SU-DHL-6 (cell line): ENCODE measurements at regions not wholly inside any gene's neighbourhood (a gene's known extent, or its start where the extent isn't known, plus 50 kb on each side); places are given as distances from the start of the nearest gene placed in this dataset.

Experiments used
- H2AFZ ChIP-seq: fragments of 200-600 bp; sonication (generic); 2 replicates; pipeline ENCODE4 v1.6.1; 2014; ENCODE audit warnings: low read depth, mild to moderate bottlenecking, moderate library complexity, mixed read lengths, antibody characterized with exemption, low read length; ENCODE audit not compliant: severe bottlenecking
- H3F3A ChIP-seq: fragments of 200-600 bp; shearing (Covaris generic); 2 replicates; pipeline ENCODE4 v1.6.0; 2016; ENCODE audit warnings: antibody characterized with exemption, mild to moderate bottlenecking; ENCODE audit not compliant: insufficient read depth
- H3K27ac ChIP-seq: fragments of 200-600 bp; sonication (generic); 2 replicates; pipeline ENCODE4 v1.5.1; 2016; ENCODE audit warnings: low read depth, mild to moderate bottlenecking, low read length, moderate library complexity, mixed read lengths
- H3K27me3 ChIP-seq: fragments of 200-600 bp; sonication (generic), shearing (Covaris generic); 2 replicates; pipeline ENCODE4 v1.6.0; 2014; ENCODE audit warnings: mild to moderate bottlenecking, low read length
- H3K36me3 ChIP-seq: fragments of 200-600 bp; sonication (generic); 2 replicates; pipeline ENCODE4 v1.6.1; 2014; ENCODE audit warnings: mild to moderate bottlenecking, low read length, mixed read lengths
- H3K4me2 ChIP-seq: fragments of 300-600, 200-600 bp; shearing (Covaris generic), sonication (generic); 2 replicates; pipeline ENCODE4 v1.6.0; 2014; ENCODE audit warnings: low read length, low read depth, mild to moderate bottlenecking; ENCODE audit not compliant: poor library complexity, severe bottlenecking
- H3K4me3 ChIP-seq: fragments of 200-600 bp; sonication (generic); 2 replicates; pipeline ENCODE4 v1.5.1; 2014; ENCODE audit warnings: antibody characterized with exemption, low read length, mild to moderate bottlenecking, mixed read lengths; ENCODE audit not compliant: insufficient read depth, poor library complexity, severe bottlenecking
- H3K79me2 ChIP-seq: fragments of 200-600 bp; sonication (generic); 2 replicates; pipeline ENCODE4 v1.6.1; 2014; ENCODE audit warnings: mild to moderate bottlenecking, low read length, moderate library complexity; ENCODE audit not compliant: insufficient read depth
- H3K9ac ChIP-seq: fragments of 200-600 bp; sonication (generic); 2 replicates; pipeline ENCODE4 v1.7.0; 2014; ENCODE audit warnings: mild to moderate bottlenecking, low read length
- H3K9me2 ChIP-seq: fragments of 200-600 bp; sonication (generic); replicated peaks from 2 replicates; pipeline ENCODE4 v1.6.1; 2014; ENCODE audit warnings: low read length; ENCODE audit not compliant: insufficient read depth
- H3K9me3 ChIP-seq: fragments of 200-600 bp; sonication (generic); 2 replicates; pipeline ENCODE4 v1.6.1; 2014; ENCODE audit warnings: low read length, mixed read lengths; ENCODE audit not compliant: insufficient read depth
- H4K20me1 ChIP-seq: fragments of 200-600 bp; sonication (generic); 2 replicates; pipeline ENCODE4 v1.6.1; 2014; ENCODE audit warnings: low read depth, mild to moderate bottlenecking, antibody characterized with exemption, low read length, moderate library complexity, mixed read lengths
- CTCF ChIP-seq: fragments of 200-600 bp; sonication (generic); IDR thresholded peaks from one replicate; pipeline ENCODE4 v1.5.1; 2017; ENCODE audit warnings: antibody characterized with exemption, mild to moderate bottlenecking, low read length, moderate library complexity; ENCODE audit not compliant: insufficient read depth, poor library complexity, severe bottlenecking
- EZH2phosphoT487 ChIP-seq: fragments of 200-600 bp; sonication (generic), shearing (Covaris generic); conservative IDR thresholded peaks from 2 replicates; pipeline ENCODE4 v1.6.1; 2018; ENCODE audit warnings: mild to moderate bottlenecking, antibody characterized with exemption, low read length, moderate library complexity, mixed read lengths

GRCh38 chr14:42736408-42736807, 1129.7 kb downstream of the LRFN5 start:
- Histone ChIP-seq H3K9ac (no peak overlapping the region), H4K20me1 (no peaks in the 10 kb centered on the region), H3K27me3 (no peaks in the 10 kb centered on the region), H3F3A (no peaks in the 10 kb centered on the region), H3K27ac (no peak overlapping the region), H3K79me2 (no peaks in the 10 kb centered on the region), H3K36me3 (no peaks in the 10 kb centered on the region), H3K4me3 (no peak overlapping the region), H2AFZ (no peak overlapping the region), H3K9me2 (no peaks in the 10 kb centered on the region), H3K4me2 (no peak overlapping the region), H3K9me3 (no peaks in the 10 kb centered on the region)
- TF ChIP-seq CTCF (no peak), EZH2phosphoT487 (no peak)

- Histone ChIP-seq H3K4me2 (no peak overlapping the region), H3K36me3 (no peaks in the 10 kb centered on the region), H3K9ac (no peak overlapping the region), H3K9me3 (no peaks in the 10 kb centered on the region), H3F3A (no peaks in the 10 kb centered on the region), H3K27ac (no peak overlapping the region), H2AFZ (peak overlapping the region; percentile 71), H4K20me1 (no peaks in the 10 kb centered on the region), H3K79me2 (no peaks in the 10 kb centered on the region), H3K9me2 (no peaks in the 10 kb centered on the region), H3K27me3 (no peaks in the 10 kb centered on the region), H3K4me3 (no peak overlapping the region)
- TF ChIP-seq CTCF (no peak), EZH2phosphoT487 (no peak)
Observed at GRCh38 chr14:42734041-42734440, 1127.4 kb downstream of the LRFN5 start.

- Histone ChIP-seq H4K20me1 (no peaks in the 10 kb centered on the region), H3F3A (no peaks in the 10 kb centered on the region), H3K4me2 (no peak overlapping the region), H3K9ac (no peak overlapping the region), H2AFZ (peak overlapping the region; percentile 46), H3K27me3 (no peaks in the 10 kb centered on the region), H3K79me2 (no peaks in the 10 kb centered on the region), H3K36me3 (no peaks in the 10 kb centered on the region), H3K9me2 (no peaks in the 10 kb centered on the region), H3K9me3 (no peaks in the 10 kb centered on the region), H3K27ac (no peak overlapping the region), H3K4me3 (no peak overlapping the region)
- TF ChIP-seq EZH2phosphoT487 = no peak
- TF ChIP-seq CTCF = no peak
Observed at GRCh38 chr14:42732005-42732404, 1125.3 kb downstream of the LRFN5 start.
